ENCODE measurements at regions not wholly inside any gene's neighbourhood (a gene's known extent, or its start where the extent isn't known, plus 50 kb on each side); places are given as distances from the start of the nearest gene placed in this dataset.
"Not testable (repeated sequence)": the region's sequence is repeated elsewhere in the genome, so short reads cannot be mapped to it uniquely, and the experiment has no call there.

DNA sequence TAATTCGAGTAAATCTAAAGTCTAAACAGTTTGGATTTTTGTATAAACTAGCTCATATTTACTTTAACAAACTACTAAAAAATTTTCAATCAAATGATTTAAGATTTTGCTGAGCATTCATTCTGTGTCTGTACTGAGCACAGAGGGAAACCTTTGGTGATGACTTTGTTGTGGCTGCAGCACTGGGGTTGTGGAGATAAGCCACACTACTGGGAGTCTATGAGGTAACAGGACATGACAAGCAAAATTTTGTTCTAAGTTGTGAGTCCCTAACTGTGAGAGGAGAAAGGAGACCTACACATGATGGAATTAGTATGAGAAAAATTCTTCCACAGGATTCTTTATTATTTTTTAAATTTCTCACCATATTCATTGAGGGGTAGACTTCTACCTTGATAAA lies 933.7 kb upstream of the LRATD1 start:
- no peaks in the 10 kb centered on the region for H3K4me1 ChIP-seq (ENCODE audit: insufficient read depth, low read length)
- no peak overlapping the region for H3K9ac ChIP-seq (ENCODE audit: low read depth, low read length)
- H3K36me3 ChIP-seq (ENCODE audit: insufficient read depth, low read length): no peaks in the 10 kb centered on the region
- no peaks in the 10 kb centered on the region for H3K9me3 ChIP-seq (ENCODE audit: control insufficient read depth, insufficient read depth, low read length)

DNA sequence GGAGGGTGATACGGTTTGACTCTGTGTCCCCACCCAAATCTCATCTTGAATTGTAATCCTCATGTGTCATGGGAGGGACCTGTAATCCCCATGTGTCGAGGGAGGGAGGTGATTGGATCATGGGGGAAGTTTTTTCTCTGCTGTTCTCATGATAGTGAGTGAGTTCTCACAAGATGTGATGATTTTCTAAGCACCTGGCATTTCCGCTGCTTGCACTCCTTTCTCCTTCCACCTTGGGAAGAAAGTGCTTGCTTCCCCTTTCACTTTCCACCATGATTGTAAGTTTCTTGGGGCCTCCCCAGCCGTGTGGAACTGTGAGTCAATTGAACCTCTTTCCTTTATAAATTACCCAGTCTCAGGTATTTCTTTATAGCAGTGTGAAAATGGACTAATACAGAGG lies 932.6 kb upstream of the LRATD1 start:
- H3K36me3 ChIP-seq (ENCODE audit: insufficient read depth, low read length); H3K9me3 ChIP-seq (ENCODE audit: control insufficient read depth, insufficient read depth, low read length); H3K4me1 ChIP-seq (ENCODE audit: insufficient read depth, low read length); H3K9ac ChIP-seq (ENCODE audit: low read depth, low read length): not testable (repeated sequence)

DNA sequence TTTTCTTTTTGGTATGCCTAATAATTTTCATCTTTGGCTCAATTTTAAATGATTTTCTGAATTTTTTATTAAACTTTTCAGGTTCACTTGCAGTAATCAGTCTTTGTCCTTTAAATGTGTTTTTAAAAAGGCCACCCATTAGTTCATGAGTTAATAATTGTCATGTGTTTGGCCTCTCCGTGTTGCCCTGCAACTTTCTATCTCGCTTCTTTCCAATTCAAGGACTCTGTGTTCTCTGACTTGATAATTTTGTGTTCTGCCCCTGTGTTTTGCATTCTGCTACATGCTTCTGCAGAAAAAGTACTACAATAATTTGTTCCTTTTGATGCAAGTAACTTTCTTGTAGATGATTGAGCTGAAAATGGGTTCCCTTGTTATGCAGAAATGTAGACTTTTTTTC lies 921.4 kb upstream of the LRATD1 start:
- Histone ChIP-seq H3K36me3 (ENCODE audit: insufficient read depth, low read length) (no peaks in the 10 kb centered on the region), H3K9ac (ENCODE audit: low read depth, low read length) (no peak overlapping the region), H3K4me1 (ENCODE audit: insufficient read depth, low read length) (no peaks in the 10 kb centered on the region), H3K9me3 (ENCODE audit: control insufficient read depth, insufficient read depth, low read length) (no peaks in the 10 kb centered on the region)

DNA sequence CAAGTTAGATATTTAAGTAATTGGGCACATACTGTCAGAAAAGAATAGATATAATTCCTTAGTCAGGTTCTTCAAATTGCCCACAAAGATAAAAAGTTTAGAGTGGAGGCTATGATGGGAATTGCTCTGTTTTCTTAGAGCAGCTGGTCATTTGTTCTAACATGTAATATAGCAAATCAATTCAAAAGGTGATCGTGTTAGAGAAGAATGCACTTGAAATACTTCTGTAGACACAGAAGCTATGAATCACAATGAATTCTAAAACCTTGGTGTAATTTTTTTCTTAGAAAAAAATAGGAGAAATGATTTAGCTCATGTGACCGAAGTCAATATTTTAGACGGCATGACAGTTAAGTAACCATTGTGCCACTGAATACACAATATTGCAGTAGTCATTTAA lies 918.1 kb upstream of the LRATD1 start:
- Histone ChIP-seq H3K4me1 (ENCODE audit: insufficient read depth, low read length) (no peaks in the 10 kb centered on the region), H3K36me3 (ENCODE audit: insufficient read depth, low read length) (no peaks in the 10 kb centered on the region), H3K9me3 (ENCODE audit: control insufficient read depth, insufficient read depth, low read length) (no peaks in the 10 kb centered on the region), H3K9ac (ENCODE audit: low read depth, low read length) (no peak overlapping the region)

DNA sequence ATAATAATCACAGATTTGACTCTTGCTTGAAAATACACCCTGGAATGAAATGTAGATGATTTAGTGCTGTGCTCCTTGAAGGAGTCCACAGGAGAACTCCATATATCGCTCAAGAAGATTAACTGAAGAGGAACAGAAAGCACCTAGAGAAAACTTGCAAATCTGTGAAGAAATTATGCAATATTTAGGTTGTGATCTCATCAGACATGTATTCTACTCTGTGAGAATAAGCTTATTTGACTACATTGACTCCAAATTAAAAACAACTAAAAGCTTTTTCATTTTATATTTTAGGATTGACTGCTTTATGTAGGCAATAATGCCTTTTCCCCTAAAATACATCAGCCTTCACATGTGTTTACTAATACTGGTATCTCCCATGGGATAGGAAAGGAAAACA lies 906.6 kb upstream of the LRATD1 start:
- Histone ChIP-seq H3K4me1 (ENCODE audit: insufficient read depth, low read length) (no peaks in the 10 kb centered on the region), H3K9me3 (ENCODE audit: control insufficient read depth, insufficient read depth, low read length) (no peaks in the 10 kb centered on the region), H3K36me3 (ENCODE audit: insufficient read depth, low read length) (no peaks in the 10 kb centered on the region), H3K9ac (ENCODE audit: low read depth, low read length) (no peak overlapping the region)

DNA sequence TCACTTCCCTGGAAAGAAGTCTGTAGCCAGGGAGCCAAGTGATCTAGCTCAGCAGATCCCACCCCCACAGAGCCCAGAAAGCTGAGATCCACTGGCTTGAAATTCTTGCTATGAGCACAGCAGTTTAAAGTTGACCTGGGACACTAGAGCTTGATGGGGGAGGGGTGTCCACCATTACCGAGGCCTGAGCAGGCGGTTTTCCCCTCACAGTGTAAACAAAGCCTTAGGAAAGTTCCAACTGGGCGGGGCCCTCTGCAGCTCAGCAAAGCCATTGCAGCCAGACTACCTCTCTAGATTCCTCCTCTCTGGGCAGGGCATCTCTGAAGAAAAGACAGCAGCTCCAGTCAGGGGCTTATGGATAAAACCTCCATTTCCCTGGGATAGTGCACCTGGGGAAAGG lies 887.2 kb upstream of the LRATD1 start:
- H3K4me1 ChIP-seq (ENCODE audit: insufficient read depth, low read length): peaks cover 19% of the 10 kb centered on the region; the same call in 1 of the 2 replicates
- H3K36me3 ChIP-seq (ENCODE audit: insufficient read depth, low read length): no peaks in the 10 kb centered on the region; the same call in 1 of the 2 replicates
- H3K9me3 ChIP-seq (ENCODE audit: control insufficient read depth, insufficient read depth, low read length): no peaks in the 10 kb centered on the region; the same call in none of the 2 replicates
- no peak overlapping the region for H3K9ac ChIP-seq (ENCODE audit: low read depth, low read length)

DNA sequence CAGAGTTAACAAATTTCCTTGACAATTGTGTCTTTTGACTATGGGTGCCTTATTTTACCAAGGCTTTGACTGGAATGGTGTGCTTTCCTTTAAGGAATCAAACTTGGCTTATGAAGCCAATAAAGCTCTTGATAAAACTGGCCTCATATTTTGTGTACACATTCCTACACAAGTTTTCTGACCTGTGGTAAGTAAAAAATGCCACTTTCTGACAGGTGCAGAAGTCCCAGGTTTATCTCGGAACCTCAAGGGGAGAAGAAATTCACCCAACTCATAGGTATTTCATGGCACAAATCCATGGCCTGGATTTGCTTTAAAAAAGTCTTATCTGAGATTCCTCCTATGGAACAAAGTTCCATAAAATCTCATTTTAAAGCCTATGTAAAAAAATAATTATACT lies 880.6 kb upstream of the LRATD1 start:
- no peak overlapping the region for H3K9ac ChIP-seq (ENCODE audit: low read depth, low read length)
- H3K4me1 ChIP-seq (ENCODE audit: insufficient read depth, low read length): no peaks in the 10 kb centered on the region
- no peaks in the 10 kb centered on the region for H3K36me3 ChIP-seq (ENCODE audit: insufficient read depth, low read length)
- H3K9me3 ChIP-seq (ENCODE audit: control insufficient read depth, insufficient read depth, low read length): no peaks in the 10 kb centered on the region; the same call in none of the 2 replicates

DNA sequence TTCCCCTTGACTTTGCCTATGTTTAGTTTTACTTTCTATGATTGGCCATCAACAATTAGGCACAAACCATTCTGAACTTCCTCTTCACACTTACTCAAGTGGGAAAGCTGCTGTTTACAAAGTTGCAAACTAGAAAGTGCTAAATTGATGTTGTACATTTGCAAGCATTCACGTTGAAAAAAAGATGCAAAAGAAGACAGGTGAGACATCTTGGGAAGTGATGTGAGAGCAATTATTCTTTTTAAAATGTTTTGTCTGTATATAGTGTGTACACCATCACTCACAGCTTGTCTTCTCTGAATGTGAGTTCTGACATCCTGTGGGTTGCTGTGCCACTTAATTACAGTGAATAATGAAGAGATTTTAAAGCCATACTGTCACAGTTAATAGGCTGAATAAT lies 874.1 kb upstream of the LRATD1 start:
- Histone ChIP-seq H3K4me1 (ENCODE audit: insufficient read depth, low read length) (no peaks in the 10 kb centered on the region), H3K9me3 (ENCODE audit: control insufficient read depth, insufficient read depth, low read length) (no peaks in the 10 kb centered on the region), H3K36me3 (ENCODE audit: insufficient read depth, low read length) (no peaks in the 10 kb centered on the region), H3K9ac (ENCODE audit: low read depth, low read length) (no peak overlapping the region)

DNA sequence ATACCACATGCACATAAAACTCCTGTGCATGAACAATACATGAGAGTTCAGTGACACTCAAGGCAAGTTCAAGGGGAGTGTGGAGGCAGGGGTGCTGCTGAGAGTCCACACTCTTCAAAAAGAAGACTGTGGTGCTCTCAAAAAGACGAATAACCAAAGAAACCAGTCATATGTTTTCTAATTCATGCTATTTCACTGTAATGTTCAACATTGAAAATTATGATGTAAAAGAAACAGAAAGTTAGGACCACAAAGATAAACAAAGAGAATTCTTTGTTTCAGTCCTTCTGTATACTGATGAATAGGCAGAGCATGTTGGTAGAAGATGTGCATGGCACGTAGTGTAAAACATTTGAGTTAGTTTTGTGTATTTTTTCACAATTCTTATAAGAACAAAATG lies 864.2 kb upstream of the LRATD1 start:
- H3K9me3 ChIP-seq (ENCODE audit: control insufficient read depth, insufficient read depth, low read length): no peaks in the 10 kb centered on the region
- H3K36me3 ChIP-seq (ENCODE audit: insufficient read depth, low read length): no peaks in the 10 kb centered on the region
- H3K4me1 ChIP-seq (ENCODE audit: insufficient read depth, low read length): no peaks in the 10 kb centered on the region
- H3K9ac ChIP-seq (ENCODE audit: low read depth, low read length): no peak overlapping the region

DNA sequence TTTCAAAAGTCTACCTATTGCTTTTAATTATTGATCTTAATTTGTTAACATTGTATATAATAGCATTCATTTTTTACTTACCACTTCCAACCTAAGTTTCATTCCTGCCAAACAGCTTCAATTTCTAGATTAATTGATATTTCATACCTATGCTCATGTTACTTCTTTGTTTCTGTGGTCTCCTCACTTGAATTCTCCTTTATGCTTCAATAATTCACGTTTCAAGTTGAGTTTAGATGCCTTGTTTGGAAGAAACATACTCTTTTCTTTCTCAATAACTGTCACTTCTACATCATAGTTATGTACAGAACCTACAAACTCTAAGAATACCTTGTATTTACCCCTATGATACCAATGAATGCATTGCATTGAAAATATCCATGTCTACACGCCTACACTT lies 862.2 kb upstream of the LRATD1 start:
- no peaks in the 10 kb centered on the region for H3K4me1 ChIP-seq (ENCODE audit: insufficient read depth, low read length)
- H3K36me3 ChIP-seq (ENCODE audit: insufficient read depth, low read length): no peaks in the 10 kb centered on the region
- no peak overlapping the region for H3K9ac ChIP-seq (ENCODE audit: low read depth, low read length)
- no peaks in the 10 kb centered on the region for H3K9me3 ChIP-seq (ENCODE audit: control insufficient read depth, insufficient read depth, low read length)

DNA sequence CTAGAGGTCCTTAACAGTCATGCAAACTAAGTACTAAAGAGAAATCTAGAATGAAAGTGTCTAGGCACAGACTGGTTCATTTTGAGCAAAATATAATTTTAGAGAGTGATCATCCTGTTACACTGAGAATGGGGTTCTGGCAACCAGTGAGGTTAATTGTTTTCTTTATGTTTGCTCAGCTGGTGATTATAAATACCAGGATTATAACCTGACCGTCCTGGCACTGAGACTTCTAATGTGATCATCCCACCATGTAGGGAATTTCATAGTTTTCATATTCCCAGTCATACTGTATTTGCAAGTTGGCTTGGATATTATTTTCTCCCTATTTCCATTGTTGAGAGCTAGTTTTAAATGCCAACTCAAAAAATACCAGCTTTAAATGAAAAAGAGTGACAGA lies 852.5 kb upstream of the LRATD1 start:
- Histone ChIP-seq H3K36me3 (ENCODE audit: insufficient read depth, low read length) (no peaks in the 10 kb centered on the region), H3K4me1 (ENCODE audit: insufficient read depth, low read length) (no peaks in the 10 kb centered on the region), H3K9me3 (ENCODE audit: control insufficient read depth, insufficient read depth, low read length) (no peaks in the 10 kb centered on the region), H3K9ac (ENCODE audit: low read depth, low read length) (no peak overlapping the region)

DNA sequence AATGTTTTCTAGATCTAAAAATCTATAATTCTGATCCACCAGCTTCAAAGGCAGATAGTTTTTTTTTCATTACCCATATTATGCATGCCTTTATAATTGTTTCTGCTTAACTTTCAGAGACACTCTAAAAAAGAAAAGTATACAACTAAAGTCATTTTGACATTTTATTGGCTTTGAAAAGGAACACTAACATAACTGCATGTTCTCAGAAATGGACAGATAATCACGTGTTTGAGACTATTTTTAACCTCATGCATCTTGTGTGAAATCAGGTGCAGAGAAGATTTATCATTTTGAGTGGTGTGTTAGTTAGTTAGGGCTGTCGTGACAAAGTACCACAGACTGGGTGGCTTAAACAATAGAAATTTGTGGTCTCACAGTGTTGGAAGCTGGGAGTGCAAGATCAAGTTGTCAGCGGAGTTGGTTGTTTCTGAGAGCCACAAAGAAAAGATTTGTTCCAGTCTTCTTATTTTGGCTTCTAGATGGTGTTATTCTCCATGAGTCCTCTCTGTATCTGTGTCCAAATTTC lies 841.4 kb upstream of the LRATD1 start:
- H3K36me3 ChIP-seq (ENCODE audit: insufficient read depth, low read length): no peaks in the 10 kb centered on the region
- no peaks in the 10 kb centered on the region for H3K4me1 ChIP-seq (ENCODE audit: insufficient read depth, low read length)
- no peak overlapping the region for H3K9ac ChIP-seq (ENCODE audit: low read depth, low read length)
- no peaks in the 10 kb centered on the region for H3K9me3 ChIP-seq (ENCODE audit: control insufficient read depth, insufficient read depth, low read length)

DNA sequence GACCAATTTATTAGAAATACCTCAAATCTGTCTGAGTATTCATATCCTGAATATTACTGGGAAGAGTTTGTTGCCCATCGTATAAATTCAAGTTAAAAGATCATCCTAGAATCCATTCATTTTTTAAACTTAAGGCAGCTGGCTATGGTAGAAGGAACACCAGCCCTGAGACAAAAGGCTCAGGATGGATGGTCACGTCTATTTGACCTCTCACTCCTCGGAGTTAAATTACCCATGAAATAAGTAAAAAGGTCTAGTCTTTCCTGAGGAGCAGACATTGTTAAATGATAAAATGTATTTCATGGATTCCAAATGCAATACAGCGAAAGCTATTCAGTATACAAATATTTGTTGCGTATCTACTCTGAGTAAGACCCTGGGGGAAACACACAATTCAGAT lies 826.0 kb upstream of the LRATD1 start:
- Histone ChIP-seq H3K9ac (ENCODE audit: low read depth, low read length) (no peak overlapping the region), H3K9me3 (ENCODE audit: control insufficient read depth, insufficient read depth, low read length) (no peaks in the 10 kb centered on the region), H3K36me3 (ENCODE audit: insufficient read depth, low read length) (no peaks in the 10 kb centered on the region), H3K4me1 (ENCODE audit: insufficient read depth, low read length) (no peaks in the 10 kb centered on the region)

DNA sequence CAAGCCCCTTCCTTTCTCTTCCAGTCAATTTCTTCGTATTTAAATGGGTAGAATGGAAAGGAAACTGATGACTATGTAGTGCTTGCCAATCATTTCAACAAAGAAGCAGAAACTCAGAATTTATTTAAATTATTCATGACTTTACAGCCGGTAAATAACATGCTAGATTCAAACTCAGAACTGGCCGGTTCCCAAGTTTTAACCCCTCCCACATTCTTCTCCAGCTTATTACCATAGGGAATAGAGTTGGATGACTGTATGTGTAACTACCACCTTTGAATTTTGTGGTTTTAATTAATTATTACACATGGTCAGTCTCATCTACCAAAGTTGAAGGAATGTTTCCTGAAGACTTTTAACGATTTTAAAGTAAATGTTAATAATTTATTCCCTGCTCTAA lies 819.3 kb upstream of the LRATD1 start:
- Histone ChIP-seq H3K36me3 (ENCODE audit: insufficient read depth, low read length) (no peaks in the 10 kb centered on the region), H3K4me1 (ENCODE audit: insufficient read depth, low read length) (no peaks in the 10 kb centered on the region), H3K9me3 (ENCODE audit: control insufficient read depth, insufficient read depth, low read length) (no peaks in the 10 kb centered on the region), H3K9ac (ENCODE audit: low read depth, low read length) (no peak overlapping the region)

DNA sequence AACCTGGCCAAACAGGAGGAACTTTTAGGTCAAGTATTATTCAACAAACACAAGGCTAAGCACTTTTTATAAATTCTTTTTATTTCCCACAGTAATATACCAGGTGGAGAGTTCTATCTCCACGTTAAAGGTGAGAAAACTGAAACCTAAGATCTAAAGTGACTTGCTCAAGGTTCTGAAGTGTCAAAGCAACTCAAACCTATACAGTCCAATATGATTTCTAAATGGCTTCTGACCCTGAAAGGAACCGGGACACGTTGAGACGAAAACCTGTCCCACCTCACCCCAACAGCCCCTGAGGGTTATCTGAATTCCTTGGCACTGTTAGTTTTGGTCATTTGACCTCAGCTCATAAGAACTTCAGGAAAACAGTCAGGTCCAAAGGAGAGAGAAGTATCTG lies 814.5 kb upstream of the LRATD1 start:
- Histone ChIP-seq H3K9ac (ENCODE audit: low read depth, low read length) (no peak overlapping the region), H3K36me3 (ENCODE audit: insufficient read depth, low read length) (no peaks in the 10 kb centered on the region), H3K9me3 (ENCODE audit: control insufficient read depth, insufficient read depth, low read length) (no peaks in the 10 kb centered on the region), H3K4me1 (ENCODE audit: insufficient read depth, low read length) (no peaks in the 10 kb centered on the region)

DNA sequence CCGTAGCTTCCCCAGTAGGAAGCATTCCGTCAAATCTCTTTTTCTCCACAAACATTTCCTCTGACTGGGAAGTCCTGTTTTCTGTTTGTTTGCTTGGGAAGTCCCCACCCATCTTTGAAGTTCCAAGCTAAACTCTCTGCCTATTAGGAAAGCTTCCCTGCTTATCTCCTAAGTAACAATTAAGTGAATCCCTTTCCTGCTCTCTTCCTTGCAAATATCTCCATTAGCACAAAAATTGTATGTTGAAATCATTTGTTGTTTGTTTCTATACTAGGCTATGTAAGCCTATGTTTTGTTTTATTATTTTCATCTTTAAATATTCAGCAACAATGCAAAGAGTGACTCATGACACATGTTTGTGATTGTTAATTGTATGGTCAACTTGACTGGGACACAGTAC lies 812.6 kb upstream of the LRATD1 start:
- Histone ChIP-seq H3K9me3 (ENCODE audit: control insufficient read depth, insufficient read depth, low read length) (no peaks in the 10 kb centered on the region), H3K9ac (ENCODE audit: low read depth, low read length) (no peak overlapping the region), H3K4me1 (ENCODE audit: insufficient read depth, low read length) (no peaks in the 10 kb centered on the region), H3K36me3 (ENCODE audit: insufficient read depth, low read length) (no peaks in the 10 kb centered on the region)
